IMR-90 (cell line): ENCODE measurements at regions not wholly inside any gene's neighbourhood (a gene's known extent, or its start where the extent isn't known, plus 50 kb on each side); places are given as distances from the start of the nearest gene placed in this dataset.

ENCODE experiments used
- ATAC-seq: fragments of 200-7000 bp; cut with Tn5 transposase; 2 replicates; pipeline ENCODE4 v1.9.1; 2020; ENCODE audit warnings: low read depth, mild to moderate bottlenecking, moderate library complexity
- BruUV-seq: library from RNA; stranded (reverse); fragments of 400-500 nt; replicated peaks from 2 replicates; lab custom pipeline; 2021; lab: Mats Ljungman, UMichigan
- CTCF ChIA-PET: fragments of 300-600 bp; formaldehyde crosslinking; extraction: SDS; loops from one replicate; lab custom pipeline; 2021; ENCODE audit warnings: antibody characterized with exemption; lab: Yijun Ruan, JAX
- POLR2A ChIA-PET: fragments of 300-600 bp; sonication (Branson Sonifier 250); formaldehyde crosslinking; loops from one replicate; lab custom pipeline; 2022; ENCODE audit warnings: antibody characterized with exemption; ENCODE audit not compliant: unreplicated experiment; lab: Charles Lee
- DNase-seq: peaks from one replicate; pipeline ENCODE4 v3.0.0; 2013
- H2AFZ ChIP-seq: replicated peaks from 2 replicates; pipeline ENCODE3; 2013; ENCODE audit warnings: low read length, mild to moderate bottlenecking; ENCODE audit not compliant: poor library complexity
- H2AK5ac ChIP-seq: 2 replicates; pipeline ENCODE4 v1.6.1; 2013; ENCODE audit warnings: low read depth, low read length, inconsistent platforms
- H2AK9ac ChIP-seq: replicated peaks from 2 replicates; pipeline ENCODE3; 2013; ENCODE audit warnings: mild to moderate bottlenecking, low read depth, low read length, moderate library complexity; ENCODE audit not compliant: poor library complexity
- H2BK120ac ChIP-seq: 2 replicates; pipeline ENCODE4 v1.6.1; 2013; ENCODE audit warnings: low read depth, low read length, inconsistent platforms
- H2BK15ac ChIP-seq: 3 replicates; pipeline ENCODE4 v1.6.1; 2013; ENCODE audit warnings: low read depth, low read length, inconsistent platforms
- H2BK20ac ChIP-seq: 2 replicates; pipeline ENCODE4 v1.6.1; 2013; ENCODE audit warnings: low read depth, mild to moderate bottlenecking, inconsistent platforms, low read length, moderate library complexity
- H2BK5ac ChIP-seq: 2 replicates; pipeline ENCODE4 v1.6.1; 2013; ENCODE audit warnings: mild to moderate bottlenecking, low read depth, low read length, inconsistent platforms; ENCODE audit not compliant: poor library complexity, severe bottlenecking
- H3K14ac ChIP-seq: replicated peaks from 2 replicates; pipeline ENCODE4 v1.6.1; 2013; ENCODE audit warnings: low read depth, low read length, inconsistent platforms
- H3K18ac ChIP-seq: 2 replicates; pipeline ENCODE4 v1.6.1; 2013; ENCODE audit warnings: low read depth, low read length, control low read depth
- H3K23ac ChIP-seq: 2 replicates; pipeline ENCODE4 v1.6.1; 2013; ENCODE audit warnings: low read depth, low read length, inconsistent platforms
- H3K27ac ChIP-seq: 2 replicates; pipeline ENCODE4 v1.5.1; 2013; ENCODE audit warnings: mild to moderate bottlenecking, control low read depth, low read length; ENCODE audit not compliant: insufficient read depth
- H3K27me3 ChIP-seq: 2 replicates; pipeline ENCODE4 v1.6.1; 2013; ENCODE audit warnings: low read length; ENCODE audit not compliant: control insufficient read depth, insufficient read depth
- H3K36me3 ChIP-seq: 2 replicates; pipeline ENCODE4 v1.6.1; 2013; ENCODE audit warnings: low read length, mixed read lengths; ENCODE audit not compliant: control insufficient read depth, insufficient read depth
- H3K4ac ChIP-seq: 2 replicates; pipeline ENCODE4 v1.6.1; 2013; ENCODE audit warnings: low read depth, low read length, inconsistent platforms
- H3K4me1 ChIP-seq: 2 replicates; pipeline ENCODE4 v1.6.1; 2013; ENCODE audit warnings: low read length, mixed read lengths; ENCODE audit not compliant: control insufficient read depth, insufficient read depth
- H3K4me2 ChIP-seq: 2 replicates; pipeline ENCODE4 v1.6.1; 2013; ENCODE audit warnings: low read depth, mild to moderate bottlenecking, control low read depth, low read length, moderate library complexity
- H3K4me3 ChIP-seq: 2 replicates; pipeline ENCODE4 v1.5.1; 2013; ENCODE audit warnings: low read depth, mild to moderate bottlenecking, control low read depth, low read length, moderate library complexity; ENCODE audit not compliant: insufficient read depth
- H3K56ac ChIP-seq: 2 replicates; pipeline ENCODE4 v1.6.1; 2013; ENCODE audit warnings: low read length, inconsistent platforms; ENCODE audit not compliant: insufficient read depth; ENCODE audit errors: extremely low read depth
- H3K79me1 ChIP-seq, 2 experiments: 2 replicates each; pipeline ENCODE4 v1.6.1; 2013; ENCODE audit warnings: low read length in 2 of 2, inconsistent platforms in 1 of 2, low read depth in 1 of 2
- H3K9ac ChIP-seq: 2 replicates; pipeline ENCODE4 v1.6.1; 2013; ENCODE audit warnings: low read depth, low read length, control low read depth
- H3K9me1 ChIP-seq: 2 replicates; pipeline ENCODE4 v1.6.1; 2013; ENCODE audit warnings: low read length, inconsistent platforms; ENCODE audit not compliant: insufficient read depth
- H3K9me3 ChIP-seq: 2 replicates; pipeline ENCODE4 v1.6.1; 2013; ENCODE audit warnings: low read length; ENCODE audit not compliant: control insufficient read depth, insufficient read depth
- H4K20me1 ChIP-seq: 2 replicates; pipeline ENCODE4 v1.6.1; 2013; ENCODE audit warnings: low read length, inconsistent platforms; ENCODE audit not compliant: insufficient read depth
- H4K5ac ChIP-seq: 2 replicates; pipeline ENCODE4 v1.6.1; 2013; ENCODE audit warnings: mild to moderate bottlenecking, low read depth, low read length, control low read depth
- H4K8ac ChIP-seq, 2 experiments: 2 replicates each; pipeline ENCODE4 v1.6.1; 2013; ENCODE audit warnings: low read depth in 2 of 2, low read length in 2 of 2, control low read depth in 1 of 2, inconsistent platforms in 1 of 2
- H4K91ac ChIP-seq: 2 replicates; pipeline ENCODE4 v1.6.1; 2013; ENCODE audit warnings: low read depth, low read length, inconsistent platforms; ENCODE audit not compliant: insufficient read depth
- CEBPB ChIP-seq: IDR thresholded peaks from 2 replicates; pipeline ENCODE4 v1.6.1; 2012; ENCODE audit warnings: low read depth, low read length, improper control_type of control experiment
- CHD1 ChIP-seq: IDR thresholded peaks from 2 replicates; pipeline ENCODE4 v1.6.1; 2012; ENCODE audit warnings: low read depth, low read length, improper control_type of control experiment
- CTCF ChIP-seq: conservative IDR thresholded peaks from 2 replicates; pipeline ENCODE4 v1.5.1; 2012; ENCODE audit warnings: mild to moderate bottlenecking, low read depth, low read length, improper control_type of control experiment
- ELK1 ChIP-seq: fragments of 150-350 bp; IDR thresholded peaks from 2 replicates; pipeline ENCODE4 v1.6.1; 2016; ENCODE audit warnings: low read depth, mild to moderate bottlenecking, low read length, moderate library complexity, borderline replicate concordance
- FOS ChIP-seq: fragments of 150-350 bp; IDR thresholded peaks from 2 replicates; pipeline ENCODE4 v1.6.1; 2016; ENCODE audit warnings: low read depth, low read length
- MAFK ChIP-seq: IDR thresholded peaks from 2 replicates; pipeline ENCODE4 v1.6.1; 2012; ENCODE audit warnings: low read depth, low read length, improper control_type of control experiment
- MAZ ChIP-seq: IDR thresholded peaks from 2 replicates; pipeline ENCODE4 v1.6.1; 2012; ENCODE audit warnings: low read depth, mild to moderate bottlenecking, low read length, improper control_type of control experiment, moderate library complexity, borderline replicate concordance
- NFE2L2 ChIP-seq: fragments of 150-350 bp; IDR thresholded peaks from 2 replicates; pipeline ENCODE4 v1.6.1; 2016; ENCODE audit warnings: low read depth, mild to moderate bottlenecking, low read length
- POLR2A ChIP-seq: IDR thresholded peaks from 2 replicates; pipeline ENCODE4 v1.6.1; 2012; ENCODE audit warnings: mild to moderate bottlenecking, low read depth, low read length
- RAD21 ChIP-seq: IDR thresholded peaks from 2 replicates; pipeline ENCODE4 v1.6.1; 2012; ENCODE audit warnings: low read length, improper control_type of control experiment
- RCOR1 ChIP-seq: IDR thresholded peaks from 2 replicates; pipeline ENCODE4 v1.6.1; 2012; ENCODE audit warnings: mild to moderate bottlenecking, low read length, improper control_type of control experiment; ENCODE audit not compliant: insufficient replicate concordance
- RFX5 ChIP-seq: IDR thresholded peaks from 2 replicates; pipeline ENCODE4 v1.8.0; 2012; ENCODE audit warnings: low read depth, mild to moderate bottlenecking, low read length, moderate library complexity
- SMC3 ChIP-seq: fragments of 150-350 bp; IDR thresholded peaks from 2 replicates; pipeline ENCODE4 v1.6.1; 2016; ENCODE audit warnings: low read depth, mild to moderate bottlenecking, antibody characterized with exemption, low read length, moderate library complexity
- USF2 ChIP-seq: fragments of 150-350 bp; IDR thresholded peaks from 2 replicates; pipeline ENCODE4 v1.6.1; 2017; ENCODE audit warnings: mild to moderate bottlenecking, antibody characterized with exemption, low read length, low read depth
- WGBS, 2 experiments: methylation state at CpG; one replicate each; pipeline versions ENCODE4 v1.1.5 to v1.1.7; 2013; ENCODE audit warnings: missing lambda C conversion rate in 2 of 2; ENCODE audit not compliant: insufficient read length in 1 of 2; ENCODE audit errors: extremely low coverage in 2 of 2; 5-methylcytosine and 5-hydroxymethylcytosine counted together
- dilution Hi-C: fragments of 300-500 bp; cut with HindIII; formaldehyde crosslinking; loops from one replicate; pipeline ENCODE4 v1.14.3; 2018; ENCODE audit warnings: low sequenced_read_pairs; ENCODE audit not compliant: unreplicated experiment
- in situ Hi-C: fragments of 300-500 bp; cut with MboI; formaldehyde crosslinking; loops from 3 replicates; pipeline ENCODE4 v1.14.3; 2019; ENCODE audit warnings: low sequenced_read_pairs, inconsistent platforms, mixed read lengths
- intact Hi-C: fragments of 100-400 bp; cut with micrococcal nuclease; formaldehyde crosslinking; loops from 2 replicates; pipeline ENCODE4 v1.10.0; 2022

- Histone ChIP-seq H2BK5ac (no peak overlapping the region), H4K5ac (no peak overlapping the region), H3K14ac (no peak overlapping the region), H2BK15ac (no peak overlapping the region), H3K18ac (no peak overlapping the region), H3K36me3 (no peaks in the 10 kb centered on the region), H3K27me3 (no peaks in the 10 kb centered on the region), H3K27ac (no peak overlapping the region), H3K9me3 (no peaks in the 10 kb centered on the region), H3K4me2 (no peak overlapping the region), H3K4me3 (no peak overlapping the region), H3K56ac (no peak overlapping the region), H3K4ac (no peak overlapping the region), H3K4me1 (no peaks in the 10 kb centered on the region), H4K20me1 (no peaks in the 10 kb centered on the region), H2AK9ac (no peak overlapping the region), H4K8ac (no peak overlapping the region), H3K9ac (no peak overlapping the region), H2BK120ac (no peak overlapping the region), H3K9me1 (no peaks in the 10 kb centered on the region), H2AK5ac (no peak overlapping the region), H2AFZ (no peak overlapping the region), H3K23ac (no peak overlapping the region), H3K79me1 (no peaks in the 10 kb centered on the region), H2BK20ac (no peak overlapping the region), H4K91ac (no peak overlapping the region)
- TF ChIP-seq NFE2L2 (no peak), MAZ (no peak), CTCF (no peak), POLR2A (no peak), ELK1 (no peak), RFX5 (no peak), MAFK (no peak), CEBPB (no peak), SMC3 (no peak), CHD1 (no peak), RCOR1 (no peak), USF2 (no peak), RAD21 (no peak), FOS (no peak)
- POLR2A ChIA-PET = no interaction called here
- DNase-seq (no peak), ATAC-seq (no peak)
- 83% methylated on average over 1 of the region's 1 CpG; no CpG with 5 or more reads in 1 of the 2 experiments for WGBS, 2 experiments
- CTCF ChIA-PET = no interaction called here
- intact Hi-C loops = no loop called here
- dilution Hi-C loops = no loop called here
- BruUV-seq = no TSS peak
- in situ Hi-C loops = no loop called here
Observed at GRCh38 chr4:135357091-135357490, 1155.5 kb upstream of the PABPC4L start.
